Suprapubic skin (tissue), 4 donors: ENCODE measurements at regions not wholly inside any gene's neighbourhood (a gene's known extent, or its start where the extent isn't known, plus 50 kb on each side); places are given as distances from the start of the nearest gene placed in this dataset.

ENCODE experiments used
- DNase-seq, 2 donors: peaks; one replicate each; pipeline ENCODE4 v3.0.0-alpha.2; 2019; ENCODE audit warnings: low spot score in 2 of 2
- H3K27ac ChIP-seq: fragments of 200-600 bp; sonication (generic); one replicate; pipeline ENCODE4 v1.5.1; 2019
- H3K27me3 ChIP-seq: fragments of 200-600 bp; sonication (generic); one replicate; pipeline ENCODE4 v1.5.1; 2019
- H3K36me3 ChIP-seq: fragments of 200-600 bp; sonication (generic); one replicate; pipeline ENCODE4 v1.5.1; 2019
- H3K4me1 ChIP-seq: fragments of 200-600 bp; sonication (generic); one replicate; pipeline ENCODE4 v1.5.1; 2019
- H3K4me3 ChIP-seq: fragments of 200-600 bp; sonication (generic); one replicate; pipeline ENCODE4 v1.5.1; 2019; ENCODE audit warnings: mild to moderate bottlenecking
- H3K9me3 ChIP-seq: fragments of 200-600 bp; sonication (generic); one replicate; pipeline ENCODE4 v1.5.1; 2019
- EP300 ChIP-seq: sonication (generic); formaldehyde crosslinking; IDR thresholded peaks from one replicate; pipeline ENCODE4 v1.6.1; 2017; ENCODE audit warnings: antibody characterized with exemption
- POLR2A ChIP-seq, 2 donors: fragments of 450-650 bp; IDR thresholded peaks; one replicate each; pipeline ENCODE4 v1.6.1; 2017; ENCODE audit warnings: antibody characterized with exemption in 2 of 2, mild to moderate bottlenecking in 2 of 2, moderate library complexity in 2 of 2
- POLR2AphosphoS5 ChIP-seq, 3 donors: sonication (generic); formaldehyde crosslinking; IDR thresholded peaks; one replicate each; pipeline ENCODE4 v1.6.1; 2017; ENCODE audit warnings: antibody characterized with exemption in 3 of 3
- WGBS: methylation state at CpG from one replicate; pipeline ENCODE4 v1.1.5; 2018; 5-methylcytosine and 5-hydroxymethylcytosine counted together
- TF ChIP-seq, protein P1 (sequence below), 2 donors: fragments of 200-600 bp in 1 of 2; fragments of 450-650 bp in 1 of 2; sonication (generic) in 1 of 2; IDR thresholded peaks; one replicate each; pipeline ENCODE4 v1.5.1; 2016 to 2019; ENCODE audit warnings: antibody characterized with exemption in 2 of 2, mild to moderate bottlenecking in 1 of 2, moderate library complexity in 1 of 2

DNA sequence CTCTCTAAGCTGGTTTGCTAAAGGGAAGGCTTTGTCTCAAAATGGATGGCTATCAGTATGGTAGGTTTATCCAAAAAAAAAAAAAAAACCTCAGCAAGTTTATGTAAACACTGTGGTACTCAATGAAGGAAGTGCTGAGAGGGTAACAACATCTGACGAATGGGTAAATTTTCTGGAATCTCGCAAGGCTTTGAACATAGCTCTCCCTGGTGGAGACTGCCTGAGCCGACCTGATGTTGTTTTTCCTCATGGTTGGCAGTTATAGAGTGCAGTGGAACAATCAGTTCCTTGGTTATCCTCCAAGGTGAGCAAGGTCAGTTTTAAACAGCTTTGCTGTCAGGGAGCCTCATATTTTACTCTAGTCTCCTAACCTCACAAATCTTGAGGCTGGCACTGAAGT, 94.6 kb downstream of the ZPLD1 start:
- WGBS = 52% methylated on average over 3 of the region's 3 CpGs
- no peak for DNase-seq
- Histone ChIP-seq H3K9me3 (no peaks in the 10 kb centered on the region), H3K4me3 (no peak overlapping the region), H3K4me1 (peaks cover 10% of the 10 kb centered on the region), H3K36me3 (no peaks in the 10 kb centered on the region), H3K27me3 (no peaks in the 10 kb centered on the region), H3K27ac (no peak overlapping the region)
- TF ChIP-seq, protein P1, sequence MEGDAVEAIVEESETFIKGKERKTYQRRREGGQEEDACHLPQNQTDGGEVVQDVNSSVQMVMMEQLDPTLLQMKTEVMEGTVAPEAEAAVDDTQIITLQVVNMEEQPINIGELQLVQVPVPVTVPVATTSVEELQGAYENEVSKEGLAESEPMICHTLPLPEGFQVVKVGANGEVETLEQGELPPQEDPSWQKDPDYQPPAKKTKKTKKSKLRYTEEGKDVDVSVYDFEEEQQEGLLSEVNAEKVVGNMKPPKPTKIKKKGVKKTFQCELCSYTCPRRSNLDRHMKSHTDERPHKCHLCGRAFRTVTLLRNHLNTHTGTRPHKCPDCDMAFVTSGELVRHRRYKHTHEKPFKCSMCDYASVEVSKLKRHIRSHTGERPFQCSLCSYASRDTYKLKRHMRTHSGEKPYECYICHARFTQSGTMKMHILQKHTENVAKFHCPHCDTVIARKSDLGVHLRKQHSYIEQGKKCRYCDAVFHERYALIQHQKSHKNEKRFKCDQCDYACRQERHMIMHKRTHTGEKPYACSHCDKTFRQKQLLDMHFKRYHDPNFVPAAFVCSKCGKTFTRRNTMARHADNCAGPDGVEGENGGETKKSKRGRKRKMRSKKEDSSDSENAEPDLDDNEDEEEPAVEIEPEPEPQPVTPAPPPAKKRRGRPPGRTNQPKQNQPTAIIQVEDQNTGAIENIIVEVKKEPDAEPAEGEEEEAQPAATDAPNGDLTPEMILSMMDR (IDR thresholded peaks at IDR 0.05) = peak in 1 of 2 donors; percentile 18
- no peak for TF ChIP-seq POLR2A (IDR thresholded peaks at IDR 0.05)

GRCh38 chr3:102530415-102531181, 95.8 kb downstream of the ZPLD1 start:
- Histone ChIP-seq H3K36me3 (no peaks in the 10 kb centered on the region), H3K27me3 (no peaks in the 10 kb centered on the region), H3K9me3 (no peaks in the 10 kb centered on the region), H3K4me1 (peaks cover 10% of the 10 kb centered on the region), H3K27ac (no peak overlapping the region), H3K4me3 (no peak overlapping the region)
- TF ChIP-seq POLR2A (IDR thresholded peaks at IDR 0.05) = no peak
- TF ChIP-seq POLR2AphosphoS5 (IDR thresholded peaks at IDR 0.05) = no peak
- WGBS = 45% methylated on average over 4 of the region's 4 CpGs
- DNase-seq = no peak

GRCh38 chr3:102531686-102532085, 96.9 kb downstream of the ZPLD1 start:
- no peaks in the 10 kb centered on the region for H3K27me3 ChIP-seq
- H3K4me1 ChIP-seq = peaks cover 10% of the 10 kb centered on the region
- no peak overlapping the region for H3K4me3 ChIP-seq
- DNase-seq = no peak
- H3K36me3 ChIP-seq = no peaks in the 10 kb centered on the region
- no peak for TF ChIP-seq EP300
- TF ChIP-seq POLR2A (IDR thresholded peaks at IDR 0.05) = no peak
- TF ChIP-seq POLR2AphosphoS5 (IDR thresholded peaks at IDR 0.05) = no peak
- TF ChIP-seq, protein P1 (IDR thresholded peaks at IDR 0.05) = no peak
- no peaks in the 10 kb centered on the region for H3K9me3 ChIP-seq
- no peak overlapping the region for H3K27ac ChIP-seq

GRCh38 chr3:102532901-102533300, 98.1 kb downstream of the ZPLD1 start:
- no peak for DNase-seq
- H3K27ac ChIP-seq = no peak overlapping the region
- no peak overlapping the region for H3K4me3 ChIP-seq
- H3K27me3 ChIP-seq = no peaks in the 10 kb centered on the region
- no peaks in the 10 kb centered on the region for H3K9me3 ChIP-seq
- peaks cover 10% of the 10 kb centered on the region for H3K4me1 ChIP-seq
- 79% methylated on average over 3 of the region's 3 CpGs for WGBS
- no peaks in the 10 kb centered on the region for H3K36me3 ChIP-seq
- TF ChIP-seq, protein P1 (IDR thresholded peaks at IDR 0.05) = no peak
- TF ChIP-seq POLR2A (IDR thresholded peaks at IDR 0.05) = no peak
- TF ChIP-seq EP300 = no peak
- no peak for TF ChIP-seq POLR2AphosphoS5 (IDR thresholded peaks at IDR 0.05)

GRCh38 chr3:102533784-102534183, 99.0 kb downstream of the ZPLD1 start:
- H3K9me3 ChIP-seq = no peaks in the 10 kb centered on the region
- no peaks in the 10 kb centered on the region for H3K27me3 ChIP-seq
- H3K36me3 ChIP-seq = no peaks in the 10 kb centered on the region
- TF ChIP-seq POLR2A (IDR thresholded peaks at IDR 0.05) = no peak
- TF ChIP-seq POLR2AphosphoS5 (IDR thresholded peaks at IDR 0.05) = no peak
- TF ChIP-seq, protein P1 (IDR thresholded peaks at IDR 0.05) = no peak
- TF ChIP-seq EP300 = no peak
- H3K4me3 ChIP-seq = no peak overlapping the region
- no peak overlapping the region for H3K27ac ChIP-seq
- H3K4me1 ChIP-seq = peaks cover 10% of the 10 kb centered on the region
- WGBS = 86% methylated on average over 4 of the region's 4 CpGs
- no peak for DNase-seq

DNA sequence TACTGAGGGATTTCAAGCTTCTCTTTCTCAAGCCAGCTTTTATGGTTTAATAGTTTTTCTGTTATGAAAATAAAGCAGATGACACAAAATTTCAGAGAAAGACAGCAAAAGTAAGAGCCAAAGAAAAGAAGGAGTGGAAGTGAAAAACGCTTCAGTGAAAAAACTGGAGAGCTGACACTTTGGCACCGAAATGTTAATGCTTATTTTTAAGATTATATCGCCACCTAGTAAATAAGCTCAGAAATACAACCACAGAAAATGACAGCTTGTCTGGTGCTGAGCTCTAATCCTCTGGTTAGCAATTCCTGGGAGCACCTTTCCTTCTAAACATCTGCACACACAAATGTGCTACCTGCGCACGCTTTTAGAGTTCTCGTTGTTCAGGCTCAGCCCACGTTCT, 101.6 kb downstream of the ZPLD1 start:
- Histone ChIP-seq H3K27ac (no peak overlapping the region), H3K27me3 (no peaks in the 10 kb centered on the region), H3K4me3 (no peak overlapping the region), H3K9me3 (no peaks in the 10 kb centered on the region), H3K36me3 (no peaks in the 10 kb centered on the region), H3K4me1 (no peaks in the 10 kb centered on the region)
- TF ChIP-seq POLR2A (IDR thresholded peaks at IDR 0.05) = no peak
- TF ChIP-seq POLR2AphosphoS5 (IDR thresholded peaks at IDR 0.05) = no peak
- TF ChIP-seq EP300 = no peak
- TF ChIP-seq, protein P1 (IDR thresholded peaks at IDR 0.05) = peak; percentile 20 to 25
- no peak for DNase-seq
- WGBS = 18% methylated on average over 7 of the region's 7 CpGs
